ENCODE measurements at regions not wholly inside any gene's neighbourhood (a gene's known extent, or its start where the extent isn't known, plus 50 kb on each side); places are given as distances from the start of the nearest gene placed in this dataset.

- TF ChIP-seq CTCF (IDR thresholded peaks at IDR 0.05) (no peak), POLR2A (IDR thresholded peaks at IDR 0.05) (no peak)
Observed at GRCh38 chr3:177778633-177779032, 581.4 kb upstream of the TBL1XR1 start.

Data from thyroid gland (tissue), 4 donors.